Hepatocyte (in vitro differentiated cells): ENCODE measurements at regions not wholly inside any gene's neighbourhood (a gene's known extent, or its start where the extent isn't known, plus 50 kb on each side); places are given as distances from the start of the nearest gene placed in this dataset.

Experiments used
- EZH2 ChIP-seq: fragments of 200-600 bp; sonication (generic); IDR thresholded peaks from 2 replicates; pipeline ENCODE4 v1.6.1; 2016; ENCODE audit warnings: antibody characterized with exemption, mild to moderate bottlenecking, borderline replicate concordance
- EZH2phosphoT487 ChIP-seq: fragments of 200-600 bp; sonication (generic); IDR thresholded peaks from one replicate; pipeline ENCODE4 v1.6.1; 2018; ENCODE audit warnings: antibody characterized with exemption, mild to moderate bottlenecking, low read depth, moderate library complexity; ENCODE audit not compliant: unreplicated experiment, severe bottlenecking
- TF ChIP-seq, protein P1 (sequence below): fragments of 200-600 bp; sonication (generic); IDR thresholded peaks from 2 replicates; pipeline ENCODE4 v1.5.1; 2016; ENCODE audit warnings: antibody characterized with exemption, mild to moderate bottlenecking; ENCODE audit not compliant: poor library complexity

- TF ChIP-seq, protein P1, sequence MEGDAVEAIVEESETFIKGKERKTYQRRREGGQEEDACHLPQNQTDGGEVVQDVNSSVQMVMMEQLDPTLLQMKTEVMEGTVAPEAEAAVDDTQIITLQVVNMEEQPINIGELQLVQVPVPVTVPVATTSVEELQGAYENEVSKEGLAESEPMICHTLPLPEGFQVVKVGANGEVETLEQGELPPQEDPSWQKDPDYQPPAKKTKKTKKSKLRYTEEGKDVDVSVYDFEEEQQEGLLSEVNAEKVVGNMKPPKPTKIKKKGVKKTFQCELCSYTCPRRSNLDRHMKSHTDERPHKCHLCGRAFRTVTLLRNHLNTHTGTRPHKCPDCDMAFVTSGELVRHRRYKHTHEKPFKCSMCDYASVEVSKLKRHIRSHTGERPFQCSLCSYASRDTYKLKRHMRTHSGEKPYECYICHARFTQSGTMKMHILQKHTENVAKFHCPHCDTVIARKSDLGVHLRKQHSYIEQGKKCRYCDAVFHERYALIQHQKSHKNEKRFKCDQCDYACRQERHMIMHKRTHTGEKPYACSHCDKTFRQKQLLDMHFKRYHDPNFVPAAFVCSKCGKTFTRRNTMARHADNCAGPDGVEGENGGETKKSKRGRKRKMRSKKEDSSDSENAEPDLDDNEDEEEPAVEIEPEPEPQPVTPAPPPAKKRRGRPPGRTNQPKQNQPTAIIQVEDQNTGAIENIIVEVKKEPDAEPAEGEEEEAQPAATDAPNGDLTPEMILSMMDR, result no peak
- no peak for TF ChIP-seq EZH2
- TF ChIP-seq EZH2phosphoT487, result no peak
Observed at GRCh38 chr5:53339962-53340540, 140.4 kb upstream of the FST start.
